NCI-H128 (cell line): ENCODE measurements at regions not wholly inside any gene's neighbourhood (a gene's known extent, or its start where the extent isn't known, plus 50 kb on each side); places are given as distances from the start of the nearest gene placed in this dataset.
"Not testable (repeated sequence)": the region's sequence is repeated elsewhere in the genome, so short reads cannot be mapped to it uniquely, and the experiment has no call there.

ENCODE experiments used
- DNase-seq: peaks from one replicate; lab custom pipeline; 2025; ENCODE audit not compliant: unreplicated experiment; lab: John Stamatoyannopoulos, UW

- DNase-seq, result peak; percentile 33
Measured at GRCh38 chr12:91511795-91512420, 329.3 kb upstream of the DCN start.

GRCh38 chr12:91507754-91508153, 325.1 kb upstream of the DCN start:
- DNase-seq, result no peak

- peak; percentile 70 for DNase-seq
Measured at GRCh38 chr12:91506452-91506851, 323.8 kb upstream of the DCN start.

GRCh38 chr12:91505006-91505405, 322.4 kb upstream of the DCN start:
- DNase-seq, result no peak

- DNase-seq, result no peak
Measured at GRCh38 chr12:91502208-91502607, 319.6 kb upstream of the DCN start.

- DNase-seq, result no peak
Measured at GRCh38 chr12:91496337-91496736, 313.7 kb upstream of the DCN start.

GRCh38 chr12:91493308-91493707, 310.7 kb upstream of the DCN start:
- DNase-seq, result no peak

- no peak for DNase-seq
Measured at GRCh38 chr12:91492648-91493047, 310.0 kb upstream of the DCN start.

- no peak for DNase-seq
Measured at GRCh38 chr12:91490667-91491311, 308.2 kb upstream of the DCN start.

- no peak for DNase-seq
Measured at GRCh38 chr12:91483471-91483985, 300.9 kb upstream of the DCN start.

- no peak for DNase-seq
Measured at GRCh38 chr12:91482231-91482630, 299.6 kb upstream of the DCN start.

GRCh38 chr12:91478500-91478899, 295.9 kb upstream of the DCN start:
- DNase-seq, result no peak

GRCh38 chr12:91467686-91468085, 285.1 kb upstream of the DCN start:
- DNase-seq, result no peak

GRCh38 chr12:91461061-91461460, 278.4 kb upstream of the DCN start:
- no peak for DNase-seq

- no peak for DNase-seq
Measured at GRCh38 chr12:91460469-91460868, 277.9 kb upstream of the DCN start.

- DNase-seq, result no peak
Measured at GRCh38 chr12:91455321-91455720, 272.7 kb upstream of the DCN start.

- no peak for DNase-seq
Measured at GRCh38 chr12:91454179-91454578, 271.6 kb upstream of the DCN start.

GRCh38 chr12:91452464-91452863, 269.8 kb upstream of the DCN start:
- not testable (repeated sequence) for DNase-seq

GRCh38 chr12:91441993-91442952, 259.7 kb upstream of the DCN start:
- no peak for DNase-seq

GRCh38 chr12:91441246-91441645, 258.6 kb upstream of the DCN start:
- DNase-seq, result no peak

GRCh38 chr12:91434081-91434480, 251.5 kb upstream of the DCN start:
- no peak for DNase-seq

- no peak for DNase-seq
Measured at GRCh38 chr12:91432755-91433154, 250.1 kb upstream of the DCN start.
